Right lobe of liver (tissue), 6 donors: ENCODE measurements at regions not wholly inside any gene's neighbourhood (a gene's known extent, or its start where the extent isn't known, plus 50 kb on each side); places are given as distances from the start of the nearest gene placed in this dataset.

Source experiments
- ATAC-seq, 4 donors: fragments of 200-7000 bp; cut with Tn5 transposase; one replicate each; pipeline ENCODE4 v1.9.1; 2020; ENCODE audit warnings: mild to moderate bottlenecking in 4 of 4, moderate library complexity in 4 of 4
- DNase-seq, 3 donors: peaks; one replicate each; pipeline ENCODE4 v3.0.0-alpha.2; 2020
- H3K27ac ChIP-seq, 3 donors: fragments of 200-600 bp; one replicate each; pipeline ENCODE4 v1.8.0; 2022
- H3K27me3 ChIP-seq, 2 donors: fragments of 200-600 bp; one replicate each; pipeline ENCODE4 v1.8.0; 2022
- H3K36me3 ChIP-seq, 4 donors: fragments of 200-600 bp; sonication (generic) in 1 of 4; one replicate each; pipeline versions ENCODE4 v1.5.1 to v1.8.0; 2017 to 2022; ENCODE audit warnings: control low read depth in 1 of 4
- H3K4me1 ChIP-seq, 4 donors: fragments of 200-600 bp; sonication (generic) in 1 of 4; one replicate each; pipeline versions ENCODE4 v1.5.1 to v1.8.0; 2017 to 2022; ENCODE audit warnings: control low read depth in 1 of 4
- H3K4me3 ChIP-seq, 3 donors: fragments of 200-600 bp; one replicate each; pipeline ENCODE4 v1.8.0; 2022
- H3K9me3 ChIP-seq, 4 donors: fragments of 200-600 bp; sonication (generic) in 1 of 4; one replicate each; pipeline versions ENCODE4 v1.5.1 to v1.8.0; 2017 to 2022; ENCODE audit warnings: control low read depth in 1 of 4
- CTCF ChIP-seq, 4 donors: fragments of 200-600 bp in 3 of 4; fragments of 450-650 bp in 1 of 4; IDR thresholded peaks; one replicate each; pipeline versions ENCODE4 v1.5.1 to v1.8.0; 2016 to 2022; ENCODE audit warnings: antibody characterized with exemption in 4 of 4, mild to moderate bottlenecking in 2 of 4
- POLR2A ChIP-seq: fragments of 450-650 bp; IDR thresholded peaks from one replicate; pipeline ENCODE4 v1.6.1; 2017; ENCODE audit warnings: antibody characterized with exemption, mild to moderate bottlenecking
- WGBS: methylation state at CpG from one replicate; pipeline ENCODE4 v1.1.6; 2018; ENCODE audit warnings: low coverage, low lambda C conversion rate; ENCODE audit not compliant: insufficient coverage; ENCODE audit errors: missing lambda C conversion rate; 5-methylcytosine and 5-hydroxymethylcytosine counted together
- intact Hi-C, 2 donors: fragments of 100-400 bp; cut with DNase I; formaldehyde crosslinking; loops; one replicate each; pipeline versions ENCODE4 v1.11.2 to v1.14.1; 2022
- donor health status: DM: no; HTN: yes; CAD: no.
- donor health status: DM: no; HTN: no; CAD: no.
- donor health status: DM: no; HTN: no; CAD: no.
- donor health status: DM: no; HTN: yes; CAD: no.
- donor health status: DM: no; HTN: yes; CAD: no.

- Histone ChIP-seq H3K36me3 (no peaks in the 10 kb centered on the region), H3K9me3 (no peaks in the 10 kb centered on the region), H3K4me3 (no peak overlapping the region), H3K27me3 (no peaks in the 10 kb centered on the region), H3K27ac (no peak overlapping the region), H3K4me1 (no peaks in the 10 kb centered on the region)
- no peak for DNase-seq
- ATAC-seq: peak; percentile 50 to 81 (median 67)
- 69% methylated on average over 2 of the region's 2 CpGs for WGBS
- intact Hi-C loops: no loop called here
- TF ChIP-seq POLR2A (no peak), CTCF (IDR thresholded peaks at IDR 0.05) (no peak)
These were observed 296.9 kb downstream of the TLE4 start for GRCh38 chr9:79868567-79869189.

GRCh38 chr9:79862921-79863890 is 291.4 kb downstream of the TLE4 start:
- DNase-seq: no peak
- intact Hi-C loops: no loop called here
- Histone ChIP-seq H3K9me3 (no peaks in the 10 kb centered on the region), H3K4me1 (no peaks in the 10 kb centered on the region), H3K4me3 (no peak overlapping the region), H3K27me3 (no peaks in the 10 kb centered on the region), H3K27ac (no peak overlapping the region), H3K36me3 (no peaks in the 10 kb centered on the region)
- TF ChIP-seq POLR2A: no peak
- TF ChIP-seq CTCF (IDR thresholded peaks at IDR 0.05): no peak
- peak in 1 of 4 donors; percentile 20 for ATAC-seq
- WGBS: 87% methylated on average over 6 of the region's 32 CpGs

GRCh38 chr9:79858508-79858907 is 286.7 kb downstream of the TLE4 start:
- WGBS: 56% methylated on average over 3 of the region's 3 CpGs
- peak; percentile 90 to 97 (median 92) for ATAC-seq
- H3K4me3 ChIP-seq: peak overlapping the region in 1 of 3 donors; percentile 15

GRCh38 chr9:79857188-79857587 is 285.4 kb downstream of the TLE4 start:
- H3K9me3 ChIP-seq: no peaks in the 10 kb centered on the region
- H3K4me1 ChIP-seq: no peaks in the 10 kb centered on the region
- 49% methylated on average over 2 of the region's 2 CpGs for WGBS
- ATAC-seq (peak in 2 of 4 donors; percentile 27 to 48), DNase-seq (no peak)
- intact Hi-C loops: no loop called here
- TF ChIP-seq POLR2A: no peak
- TF ChIP-seq CTCF (IDR thresholded peaks at IDR 0.05): no peak
- H3K36me3 ChIP-seq: no peaks in the 10 kb centered on the region
- no peak overlapping the region for H3K4me3 ChIP-seq
- no peak overlapping the region for H3K27ac ChIP-seq
- no peaks in the 10 kb centered on the region for H3K27me3 ChIP-seq

More at GRCh38 chr9:79858508-79858907, 286.7 kb downstream of the TLE4 start:
- Histone ChIP-seq H3K27me3 (no peaks in the 10 kb centered on the region), H3K27ac (no peak overlapping the region), H3K4me1 (no peaks in the 10 kb centered on the region), H3K9me3 (no peaks in the 10 kb centered on the region), H3K36me3 (no peaks in the 10 kb centered on the region)
- intact Hi-C loops: no loop called here
- TF ChIP-seq POLR2A (no peak), CTCF (IDR thresholded peaks at IDR 0.05) (no peak)
- no peak for DNase-seq
